Activated B cell treated with CpG ODN at 0.5 μM for 24 hours (primary cell): ENCODE measurements at regions not wholly inside any gene's neighbourhood (a gene's known extent, or its start where the extent isn't known, plus 50 kb on each side); places are given as distances from the start of the nearest gene placed in this dataset.

ENCODE experiments used
- ATAC-seq: fragments of 200-7000 bp; cut with Tn5 transposase; one replicate; pipeline ENCODE4 v1.10.0; 2021; ENCODE audit warnings: low read depth, mild to moderate bottlenecking, moderate library complexity
- CTCF ChIA-PET: fragments of 350-600 bp; sonication (Branson Sonifier 250); formaldehyde crosslinking; loops from one replicate; lab custom pipeline; 2021; ENCODE audit warnings: antibody characterized with exemption; lab: Charles Lee
- POLR2A ChIA-PET: fragments of 350-600 bp; sonication (Branson Sonifier 250); formaldehyde crosslinking; loops from one replicate; lab custom pipeline; 2021; ENCODE audit warnings: antibody characterized with exemption; lab: Charles Lee
- DNase-seq: peaks from one replicate; pipeline ENCODE4 v3.0.0; 2022
- H3K27ac Mint-ChIP-seq: one replicate; pipeline ENCODE4 v1.8.0; 2020; ENCODE audit warnings: mixed read lengths
- H3K27me3 Mint-ChIP-seq: one replicate; pipeline ENCODE4 v1.8.0; 2021; ENCODE audit warnings: mixed read lengths
- H3K36me3 Mint-ChIP-seq: one replicate; pipeline ENCODE4 v1.8.0; 2021; ENCODE audit warnings: low read depth, mixed read lengths
- H3K4me1 Mint-ChIP-seq: one replicate; pipeline ENCODE4 v1.8.0; 2021; ENCODE audit warnings: mixed read lengths
- H3K4me3 Mint-ChIP-seq: one replicate; pipeline ENCODE4 v1.8.0; 2020; ENCODE audit warnings: mild to moderate bottlenecking, mixed read lengths
- H3K9me3 Mint-ChIP-seq: one replicate; pipeline ENCODE4 v1.8.0; 2020; ENCODE audit warnings: mixed read lengths
- CTCF ChIP-seq: fragments of 200-600 bp; IDR thresholded peaks from one replicate; pipeline ENCODE4 v1.8.0; 2022; ENCODE audit warnings: antibody characterized with exemption, mild to moderate bottlenecking
- intact Hi-C: fragments of 100-400 bp; cut with micrococcal nuclease; formaldehyde crosslinking; loops from one replicate; pipeline ENCODE4 v1.15.1; 2024

- H3K9me3 Mint-ChIP-seq, result no peaks in the 10 kb centered on the region
- peaks cover 48% of the 10 kb centered on the region for H3K36me3 Mint-ChIP-seq
- peak overlapping the region; percentile 95 for H3K27ac Mint-ChIP-seq
- peak overlapping the region; percentile 70 for H3K4me3 Mint-ChIP-seq
- peaks cover 79% of the 10 kb centered on the region for H3K4me1 Mint-ChIP-seq
- ATAC-seq (no peak), DNase-seq (no peak)
- H3K27me3 Mint-ChIP-seq, result no peaks in the 10 kb centered on the region
- no peak for TF ChIP-seq CTCF
- ChIA-PET POLR2A (interaction anchor here (0.6 to 13.7 kb wide), 3 partner anchors 13 to 62 kb away, joined by 3 to 486 read pairs (median 5); no protein-coding TSS in a partner anchor), CTCF (interaction anchor here (1.0 to 1.3 kb wide), 2 partner anchors 33 to 65 kb away, joined by 3 to 4 read pairs; no protein-coding TSS in a partner anchor)
- intact Hi-C loops, result loop anchor here (1.0 to 5.0 kb wide), 2 partner anchors 12 to 34 kb away; no protein-coding TSS in a partner anchor
These were observed 109.1 kb upstream of the BCAT1 start for GRCh38 chr12:25058012-25058411.

GRCh38 chr12:25056486-25057130 is 107.7 kb upstream of the BCAT1 start:
- intact Hi-C loops, result loop anchor here (5.0 kb wide), 1 partner anchor 36 kb away; no protein-coding TSS in a partner anchor
- H3K9me3 Mint-ChIP-seq, result no peaks in the 10 kb centered on the region
- H3K4me3 Mint-ChIP-seq, result peak overlapping the region; percentile 89
- H3K27ac Mint-ChIP-seq, result peak overlapping the region; percentile 95
- H3K4me1 Mint-ChIP-seq, result peaks cover 67% of the 10 kb centered on the region
- peaks cover 41% of the 10 kb centered on the region for H3K36me3 Mint-ChIP-seq
- H3K27me3 Mint-ChIP-seq, result no peaks in the 10 kb centered on the region
- ATAC-seq, result no peak
- TF ChIP-seq CTCF, result no peak
- CTCF ChIA-PET, result interaction anchor here (1.5 to 2.0 kb wide), 2 partner anchors 60 to 65 kb away, joined by 7 read pairs; no protein-coding TSS in a partner anchor
- POLR2A ChIA-PET, result interaction anchor here (0.7 to 13.7 kb wide), 5 partner anchors 15 to 217 kb away, joined by 3 to 486 read pairs (median 141); no protein-coding TSS in a partner anchor
- DNase-seq, result no peak

- TF ChIP-seq CTCF, result no peak
- no peak for ATAC-seq
- DNase-seq, result no peak
- intact Hi-C loops, result loop anchor here (5.0 kb wide), 1 partner anchor 36 kb away; no protein-coding TSS in a partner anchor
- no peaks in the 10 kb centered on the region for H3K27me3 Mint-ChIP-seq
- H3K4me3 Mint-ChIP-seq, result peak overlapping the region; percentile 89
- peaks cover 67% of the 10 kb centered on the region for H3K4me1 Mint-ChIP-seq
- ChIA-PET CTCF (interaction anchor here (1.5 to 2.0 kb wide), 2 partner anchors 59 to 64 kb away, joined by 7 read pairs; no protein-coding TSS in a partner anchor), POLR2A (interaction anchor here (1.4 to 13.7 kb wide), 4 partner anchors 15 to 60 kb away, joined by 4 to 486 read pairs (median 162); no protein-coding TSS in a partner anchor)
- peaks cover 38% of the 10 kb centered on the region for H3K36me3 Mint-ChIP-seq
- H3K9me3 Mint-ChIP-seq, result no peaks in the 10 kb centered on the region
- peak overlapping the region; percentile 95 for H3K27ac Mint-ChIP-seq
These were observed 107.1 kb upstream of the BCAT1 start for GRCh38 chr12:25056011-25056410.

- no peak for TF ChIP-seq CTCF
- CTCF ChIA-PET, result interaction anchor here (0.5 to 3.4 kb wide), 3 partner anchors 57 to 66 kb away, joined by 3 to 16 read pairs (median 7); no protein-coding TSS in a partner anchor
- intact Hi-C loops, result loop anchor here (5.0 kb wide), 4 partner anchors 38 to 1058 kb away; no protein-coding TSS in a partner anchor
- DNase-seq, result no peak
- ATAC-seq, result no peak
- H3K4me1 Mint-ChIP-seq, result peaks cover 63% of the 10 kb centered on the region
- no peaks in the 10 kb centered on the region for H3K9me3 Mint-ChIP-seq
- H3K27ac Mint-ChIP-seq, result peak overlapping the region; percentile 95
- POLR2A ChIA-PET, result interaction anchor here (0.6 to 13.7 kb wide), 6 partner anchors 10 to 89 kb away, joined by 7 to 486 read pairs (median 101); no protein-coding TSS in a partner anchor
- peaks cover 33% of the 10 kb centered on the region for H3K36me3 Mint-ChIP-seq
- peak overlapping the region; percentile 89 for H3K4me3 Mint-ChIP-seq
- no peaks in the 10 kb centered on the region for H3K27me3 Mint-ChIP-seq
These were observed 105.9 kb upstream of the BCAT1 start for GRCh38 chr12:25054783-25055144.
